ENCODE measurements at regions not wholly inside any gene's neighbourhood (a gene's known extent, or its start where the extent isn't known, plus 50 kb on each side); places are given as distances from the start of the nearest gene placed in this dataset.

DNA sequence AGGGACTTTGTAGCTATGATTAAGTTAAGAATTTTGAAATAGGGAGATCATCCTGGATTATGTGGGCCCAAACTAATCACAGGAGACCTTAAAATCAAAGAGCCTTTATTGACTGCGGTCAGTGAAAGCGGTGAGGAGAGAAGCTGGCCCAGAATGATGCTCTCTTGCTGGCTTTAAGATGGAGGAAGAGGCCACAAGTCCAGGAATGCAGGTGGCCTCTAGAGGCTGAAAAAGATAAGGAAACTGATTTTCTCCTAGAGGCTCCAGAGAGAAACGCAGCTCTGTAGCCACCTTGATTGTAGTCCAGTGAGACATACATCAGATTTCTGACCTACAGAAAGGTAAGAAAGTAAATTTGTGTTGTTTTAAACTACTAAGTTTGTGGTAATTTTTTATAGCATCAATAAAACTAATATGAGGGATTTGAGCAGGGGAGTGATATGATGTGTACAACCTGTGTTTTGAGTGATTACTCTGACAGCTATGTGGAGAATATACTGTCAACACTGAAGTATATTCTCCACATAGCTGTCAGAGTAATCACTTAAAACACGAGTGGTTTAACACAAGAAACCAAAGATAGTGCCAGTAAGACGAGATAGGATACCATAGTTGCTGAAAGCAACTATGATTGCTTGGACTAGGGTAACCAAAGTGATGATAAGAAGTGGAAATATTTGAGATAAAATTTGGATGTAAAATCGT is 364.4 kb upstream of the CHST9 start:
- in situ Hi-C loops (cut with MboI), result no loop called here
- CTCF ChIA-PET, result no interaction called here
- no peak overlapping the region for H3K4me3 ChIP-seq
- no peaks in the 10 kb centered on the region for H4K20me1 ChIP-seq (ENCODE audit: control insufficient read depth, insufficient read depth)
- intact Hi-C loops (cut with micrococcal nuclease; ENCODE audit: unreplicated experiment), result no loop called here
- ATAC-seq, result no peak
- H3K4me2 ChIP-seq (ENCODE audit: control insufficient read depth, insufficient read depth), result no peak overlapping the region
- H3K36me3 ChIP-seq (ENCODE audit: control insufficient read depth in 2 of 2, insufficient read depth in 2 of 2, low read length in 1 of 2), result no peaks in the 10 kb centered on the region
- H3K4me1 ChIP-seq (ENCODE audit: control insufficient read depth, insufficient read depth, low read length), result no peaks in the 10 kb centered on the region
- H3K9ac ChIP-seq (ENCODE audit: control insufficient read depth, insufficient read depth, low read length), result no peak overlapping the region
- DNase-seq (ENCODE audit: low read depth, low spot score), result no peak
- BruUV-seq (replicated peaks), result no TSS peak
- H3K79me2 ChIP-seq (ENCODE audit: control insufficient read depth, insufficient read depth, low read length), result no peaks in the 10 kb centered on the region
- RAD21 ChIA-PET (ENCODE audit: unreplicated experiment), result no interaction called here
- TF ChIP-seq KLF5 (IDR thresholded peaks at IDR 0.05; ENCODE audit: partially characterized antibody), result no peak
- TF ChIP-seq SMAD5 (IDR thresholded peaks at IDR 0.05; ENCODE audit: low read depth), result no peak
- no peak for TF ChIP-seq JUND (IDR thresholded peaks at IDR 0.05; ENCODE audit: low read depth, low read length)
- TF ChIP-seq, protein P1, sequence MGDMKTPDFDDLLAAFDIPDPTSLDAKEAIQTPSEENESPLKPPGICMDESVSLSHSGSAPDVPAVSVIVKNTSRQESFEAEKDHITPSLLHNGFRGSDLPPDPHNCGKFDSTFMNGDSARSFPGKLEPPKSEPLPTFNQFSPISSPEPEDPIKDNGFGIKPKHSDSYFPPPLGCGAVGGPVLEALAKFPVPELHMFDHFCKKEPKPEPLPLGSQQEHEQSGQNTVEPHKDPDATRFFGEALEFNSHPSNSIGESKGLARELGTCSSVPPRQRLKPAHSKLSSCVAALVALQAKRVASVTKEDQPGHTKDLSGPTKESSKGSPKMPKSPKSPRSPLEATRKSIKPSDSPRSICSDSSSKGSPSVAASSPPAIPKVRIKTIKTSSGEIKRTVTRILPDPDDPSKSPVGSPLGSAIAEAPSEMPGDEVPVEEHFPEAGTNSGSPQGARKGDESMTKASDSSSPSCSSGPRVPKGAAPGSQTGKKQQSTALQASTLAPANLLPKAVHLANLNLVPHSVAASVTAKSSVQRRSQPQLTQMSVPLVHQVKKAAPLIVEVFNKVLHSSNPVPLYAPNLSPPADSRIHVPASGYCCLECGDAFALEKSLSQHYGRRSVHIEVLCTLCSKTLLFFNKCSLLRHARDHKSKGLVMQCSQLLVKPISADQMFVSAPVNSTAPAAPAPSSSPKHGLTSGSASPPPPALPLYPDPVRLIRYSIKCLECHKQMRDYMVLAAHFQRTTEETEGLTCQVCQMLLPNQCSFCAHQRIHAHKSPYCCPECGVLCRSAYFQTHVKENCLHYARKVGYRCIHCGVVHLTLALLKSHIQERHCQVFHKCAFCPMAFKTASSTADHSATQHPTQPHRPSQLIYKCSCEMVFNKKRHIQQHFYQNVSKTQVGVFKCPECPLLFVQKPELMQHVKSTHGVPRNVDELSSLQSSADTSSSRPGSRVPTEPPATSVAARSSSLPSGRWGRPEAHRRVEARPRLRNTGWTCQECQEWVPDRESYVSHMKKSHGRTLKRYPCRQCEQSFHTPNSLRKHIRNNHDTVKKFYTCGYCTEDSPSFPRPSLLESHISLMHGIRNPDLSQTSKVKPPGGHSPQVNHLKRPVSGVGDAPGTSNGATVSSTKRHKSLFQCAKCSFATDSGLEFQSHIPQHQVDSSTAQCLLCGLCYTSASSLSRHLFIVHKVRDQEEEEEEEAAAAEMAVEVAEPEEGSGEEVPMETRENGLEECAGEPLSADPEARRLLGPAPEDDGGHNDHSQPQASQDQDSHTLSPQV (IDR thresholded peaks at IDR 0.05), result no peak
- no peak for TF ChIP-seq SIN3A (IDR thresholded peaks at IDR 0.05; ENCODE audit: low read depth, low read length)
- H3K27me3 ChIP-seq (replicated peaks in 1 of 2; ENCODE audit: control insufficient read depth in 2 of 2, insufficient read depth in 2 of 2, low read length in 1 of 2), result no peaks in the 10 kb centered on the region
- no peak overlapping the region for H3K27ac ChIP-seq (ENCODE audit: control insufficient read depth, insufficient read depth)
- POLR2A ChIA-PET, result no interaction called here
- no peak for FAIRE-seq
- no peak overlapping the region for H2AFZ ChIP-seq (ENCODE audit: control insufficient read depth, low read depth, low read length)
- SMC1A ChIA-PET (ENCODE audit: uncharacterized antibody, unreplicated experiment), result interaction anchor here (0.9 kb wide), 1 partner anchor 81 kb away, joined by 4 read pairs; no protein-coding TSS in a partner anchor
- no peaks in the 10 kb centered on the region for H3K9me3 ChIP-seq (replicated peaks; ENCODE audit: control insufficient read depth, insufficient read depth, low read length)
- WGBS (ENCODE audit: insufficient coverage, insufficient replicate concordance, low lambda C conversion rate, missing lambda C conversion rate), result 24% methylated on average over 6 of the region's 6 CpGs

Measured in GM12878 (cell line).